Pons (tissue), 1 donor: ENCODE measurements at regions not wholly inside any gene's neighbourhood (a gene's known extent, or its start where the extent isn't known, plus 50 kb on each side); places are given as distances from the start of the nearest gene placed in this dataset.
"Not testable (repeated sequence)": the region's sequence is repeated elsewhere in the genome, so short reads cannot be mapped to it uniquely, and the experiment has no call there.

ENCODE experiments used
- DNase-seq: peaks from one replicate; pipeline ENCODE4 v3.0.0-alpha.2; 2016; ENCODE audit warnings: low spot score

DNA sequence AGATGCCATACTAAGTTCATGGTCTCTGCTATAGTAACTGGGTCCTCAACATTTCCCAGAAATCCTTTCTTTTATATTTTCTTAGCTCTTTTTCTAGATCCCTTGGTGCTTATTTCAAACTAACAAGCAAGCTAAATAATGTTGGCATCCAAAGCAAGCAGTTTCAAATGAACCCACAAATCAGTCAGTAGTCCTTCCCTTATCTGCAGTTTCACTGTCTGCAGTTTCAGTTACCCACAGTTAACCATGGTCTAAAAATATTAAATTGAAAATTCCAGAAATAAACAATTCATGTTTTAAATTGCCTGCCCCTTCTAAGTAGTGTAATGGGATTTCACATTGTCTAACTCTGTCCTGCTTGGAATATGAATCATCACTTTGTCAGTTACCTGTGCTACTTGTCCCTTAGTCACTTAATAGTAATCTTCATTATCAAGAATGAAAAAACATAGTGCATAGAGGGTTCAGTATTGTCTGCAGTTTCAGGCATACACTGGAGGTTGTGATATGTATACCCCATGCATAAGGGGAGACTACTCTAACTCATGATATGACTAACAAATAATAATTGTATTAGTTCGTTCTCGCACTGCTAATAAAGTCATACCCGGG lies 633.7 kb downstream of the MECOM start:
- no peak for DNase-seq

DNA sequence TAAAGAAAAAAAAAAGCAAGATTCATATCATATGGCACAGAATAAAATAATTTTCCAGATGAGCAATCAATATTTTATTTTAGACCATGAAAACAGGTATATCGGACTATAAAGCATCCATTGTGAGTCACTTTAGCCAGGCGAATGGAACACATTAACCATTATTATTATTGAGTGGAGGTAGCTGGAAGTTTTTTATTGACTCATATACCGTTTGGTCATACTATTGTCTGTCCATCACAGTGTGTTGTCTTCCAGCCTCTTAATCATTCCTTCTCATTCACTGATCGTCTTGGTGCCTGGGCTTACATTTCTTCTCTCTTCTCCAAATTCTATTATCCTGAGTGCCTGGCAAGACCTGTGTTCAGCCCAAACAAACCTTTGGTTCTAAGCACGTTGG lies 634.8 kb downstream of the MECOM start:
- no peak for DNase-seq

DNA sequence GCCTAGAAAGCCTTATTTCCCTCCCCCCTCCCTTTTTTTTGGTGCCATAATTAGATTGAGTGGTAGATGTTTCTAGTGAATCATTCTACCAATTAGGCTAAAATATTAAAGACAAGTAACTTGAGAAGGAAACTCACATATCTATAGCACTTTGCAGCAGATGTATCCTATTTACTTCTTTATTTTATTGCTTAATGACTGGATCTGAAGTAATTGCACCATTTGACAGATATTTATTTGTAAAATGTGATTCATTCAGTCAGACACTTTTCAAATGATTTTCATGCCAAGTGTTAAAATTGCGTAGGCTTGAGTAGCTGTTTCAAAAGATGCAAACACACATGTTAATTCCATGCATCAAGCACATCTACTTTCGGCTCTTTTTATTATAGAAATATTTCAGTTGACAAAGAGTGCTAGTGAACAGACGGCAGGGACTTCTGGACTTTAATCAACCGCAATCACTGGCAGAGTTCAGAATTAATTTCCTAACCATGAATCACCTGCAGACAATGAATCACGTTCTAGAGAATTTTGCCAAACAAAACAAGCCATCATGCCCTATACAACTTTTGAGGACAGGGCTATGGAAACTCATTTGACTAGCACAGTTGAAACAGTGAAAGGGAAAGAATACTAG lies 636.8 kb downstream of the MECOM start:
- DNase-seq = no peak

DNA sequence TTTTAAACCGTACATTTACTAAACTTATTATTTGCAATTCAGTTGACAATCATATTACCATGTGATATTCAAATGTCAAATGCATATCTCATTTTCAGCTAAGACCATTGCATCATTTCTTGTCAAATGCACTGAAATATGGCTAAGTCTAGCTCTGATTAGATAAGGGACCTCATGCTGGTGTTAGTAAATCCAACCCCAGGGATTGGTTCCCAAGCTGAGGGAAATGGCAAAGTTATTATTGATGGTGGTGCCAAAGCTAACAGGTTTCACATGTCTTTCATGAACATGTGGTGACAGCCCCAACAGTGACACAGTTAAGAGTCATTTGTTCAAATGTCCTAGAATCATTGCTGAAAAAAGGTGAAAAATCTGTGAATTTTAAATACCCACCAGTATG lies 641.1 kb downstream of the MECOM start:
- no peak for DNase-seq

DNA sequence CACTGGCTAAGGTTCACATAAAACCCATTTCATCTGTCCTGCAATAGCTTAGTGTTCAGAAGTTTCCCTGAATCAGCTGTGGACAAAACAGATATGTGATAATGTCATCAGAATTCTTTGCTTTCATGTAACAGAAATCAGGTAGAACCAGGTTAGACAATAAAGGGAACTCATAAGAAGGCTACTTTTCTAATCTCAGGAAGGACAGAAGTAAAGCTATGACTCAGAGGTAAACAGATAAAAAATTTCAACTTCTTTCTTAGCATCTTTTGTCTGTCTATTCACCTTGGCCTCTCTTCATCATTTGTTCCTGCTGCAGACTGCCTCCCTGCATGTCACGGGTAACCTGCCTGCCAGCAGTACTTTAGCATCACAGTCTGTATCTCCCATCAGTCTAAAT lies 643.1 kb downstream of the MECOM start:
- DNase-seq = no peak

DNA sequence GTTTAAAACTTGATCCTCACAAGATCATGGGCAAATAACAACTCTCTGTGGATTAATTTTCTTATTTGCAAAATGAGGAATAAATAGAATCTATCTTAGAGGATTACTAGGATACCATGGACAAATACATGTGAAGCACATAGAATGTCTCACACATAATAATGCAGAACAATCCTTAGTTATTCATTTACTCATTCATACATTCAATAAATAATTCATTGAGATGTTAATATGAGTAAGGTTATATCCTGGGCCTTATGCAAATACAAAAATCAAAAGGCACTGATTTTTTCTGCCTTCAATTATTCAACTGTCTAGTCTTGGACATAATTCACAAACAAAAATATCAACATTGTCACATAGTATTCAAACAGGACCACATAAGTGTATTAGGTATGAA lies 654.1 kb downstream of the MECOM start:
- DNase-seq = no peak

DNA sequence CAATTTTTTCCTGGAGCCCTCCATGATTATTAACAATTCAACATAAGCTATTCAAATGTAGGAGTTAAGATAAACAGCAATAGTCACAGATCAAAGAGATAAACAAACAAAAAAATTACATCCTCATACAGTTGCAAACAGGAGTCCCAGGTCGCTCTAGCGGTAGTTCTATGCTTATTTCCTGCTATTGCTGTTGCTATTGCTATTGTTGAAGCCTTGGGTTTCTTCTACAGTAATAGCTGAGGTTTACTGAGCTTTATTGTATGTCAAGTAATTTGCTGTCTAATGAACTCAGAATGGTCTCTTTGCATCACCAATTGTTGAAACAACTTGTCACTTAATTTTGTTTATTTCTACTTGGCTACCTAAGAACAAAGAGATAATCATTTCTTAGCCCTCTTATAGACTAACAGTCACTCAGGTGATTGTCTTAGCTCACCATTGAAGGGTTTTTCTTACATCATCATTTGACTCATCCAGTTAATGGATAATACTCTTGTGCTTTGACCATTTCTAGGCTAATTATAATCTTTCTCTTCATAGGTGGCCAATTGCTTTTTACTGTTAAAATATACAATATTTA lies 654.6 kb downstream of the MECOM start:
- DNase-seq = no peak

DNA sequence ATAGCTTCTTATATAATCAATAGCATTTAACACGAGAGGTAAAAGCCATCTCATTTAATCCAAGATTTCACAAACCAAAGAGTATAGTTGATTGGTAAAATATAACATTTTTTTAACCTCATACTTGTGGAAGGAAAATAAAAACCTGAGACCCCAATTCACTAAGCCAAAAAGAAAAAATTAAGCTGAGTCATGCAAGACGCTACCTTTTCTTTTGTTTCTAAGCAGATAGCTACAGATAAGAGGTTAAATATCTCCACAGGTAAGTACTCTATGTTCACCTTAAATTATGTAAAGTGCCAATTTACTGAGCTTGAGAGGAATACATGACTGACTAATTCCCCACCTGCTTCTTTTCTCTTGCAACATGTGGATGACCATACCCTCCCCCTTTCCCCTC lies 656.4 kb downstream of the MECOM start:
- DNase-seq = no peak

DNA sequence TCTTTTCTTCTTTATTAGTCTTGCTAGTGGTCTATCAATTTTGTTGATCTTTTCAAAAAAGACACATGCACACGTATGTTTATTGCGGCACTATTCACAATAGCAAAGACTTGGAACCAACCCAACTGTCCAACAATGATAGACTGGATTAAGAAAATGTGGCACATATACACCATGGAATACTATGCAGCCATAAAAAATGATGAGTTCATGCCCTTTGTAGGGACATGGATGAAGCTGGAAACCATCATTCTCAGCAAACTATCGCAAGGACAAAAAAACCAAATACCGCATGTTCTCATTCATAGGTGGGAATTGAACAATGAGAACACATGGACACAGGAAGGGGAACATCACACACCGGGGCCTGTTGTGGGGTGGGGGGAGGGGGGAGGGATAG lies 657.1 kb downstream of the MECOM start:
- DNase-seq = not testable (repeated sequence)

DNA sequence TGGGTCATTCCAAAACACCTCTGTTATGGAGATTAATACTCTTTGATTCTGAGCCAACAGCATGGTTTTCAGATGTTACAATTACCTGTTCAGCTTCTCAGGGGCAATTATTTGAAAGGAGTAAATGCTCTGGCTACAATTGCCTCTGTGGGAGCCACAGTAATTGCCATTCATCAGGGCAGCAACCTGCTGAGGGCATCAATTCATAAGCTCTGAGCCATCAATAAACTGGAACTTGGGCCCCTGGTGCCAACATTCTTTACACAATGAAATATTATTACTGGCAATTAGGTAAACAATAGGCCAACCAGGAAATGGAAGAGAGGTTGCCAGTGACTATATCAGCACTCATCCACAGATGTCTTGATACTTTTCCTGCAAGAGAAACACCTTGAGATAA lies 660.8 kb downstream of the MECOM start:
- DNase-seq = no peak

DNA sequence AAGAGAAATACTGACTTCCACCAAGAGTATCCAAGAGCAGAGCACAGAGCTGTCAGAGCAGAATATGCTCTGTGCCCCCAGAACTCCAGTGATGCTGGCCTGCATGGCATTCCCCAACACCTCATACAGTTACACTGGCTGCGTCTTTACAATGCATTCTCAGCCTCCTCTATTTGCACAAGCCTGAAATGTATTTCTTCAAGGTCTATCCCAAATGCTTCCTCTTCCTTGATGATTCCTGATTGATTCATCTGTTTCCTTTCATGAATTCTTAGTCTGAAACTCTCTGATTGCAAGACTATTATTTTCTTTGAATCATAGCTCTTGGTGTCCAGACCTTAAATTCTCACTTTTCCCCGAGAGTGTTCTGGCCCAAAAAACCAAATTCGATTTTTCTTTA lies 664.7 kb downstream of the MECOM start:
- DNase-seq = no peak

DNA sequence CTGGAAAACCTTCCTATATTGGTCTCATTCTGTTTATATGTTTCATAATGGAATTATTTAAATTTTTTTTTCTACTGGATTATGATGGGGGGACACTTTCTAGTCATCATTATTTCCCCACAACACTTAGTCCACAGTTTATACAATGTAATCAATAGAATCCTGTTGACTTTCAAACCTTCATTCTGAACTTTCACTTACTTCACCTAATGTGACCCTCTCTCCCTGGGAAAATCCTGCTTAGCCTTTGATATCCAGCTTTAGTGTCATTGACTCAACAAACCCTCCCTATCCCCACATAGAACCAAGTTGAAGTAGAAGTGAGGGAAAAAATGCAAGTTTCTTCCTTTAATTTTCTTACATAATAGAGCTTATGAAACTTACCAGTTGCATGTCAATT lies 666.0 kb downstream of the MECOM start:
- DNase-seq = no peak

DNA sequence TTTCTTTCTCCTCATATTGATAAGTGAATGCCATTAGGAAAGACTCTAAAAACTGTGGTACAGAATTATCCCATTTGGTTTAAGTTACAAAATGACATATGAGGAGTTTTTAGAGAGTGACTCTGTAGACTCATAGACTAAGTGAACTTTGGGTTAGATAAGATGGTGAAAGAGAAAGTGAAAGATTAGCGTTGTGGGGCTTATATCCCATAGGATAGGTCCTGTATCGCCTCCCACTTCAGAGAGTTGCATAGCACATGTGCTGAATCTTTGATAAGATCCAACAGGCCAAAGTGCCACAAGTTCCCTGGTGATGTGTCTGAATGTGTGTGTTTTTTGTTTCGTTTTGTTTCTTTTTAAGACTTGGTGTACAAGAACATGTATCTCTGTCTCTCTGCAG lies 666.9 kb downstream of the MECOM start:
- no peak for DNase-seq

DNA sequence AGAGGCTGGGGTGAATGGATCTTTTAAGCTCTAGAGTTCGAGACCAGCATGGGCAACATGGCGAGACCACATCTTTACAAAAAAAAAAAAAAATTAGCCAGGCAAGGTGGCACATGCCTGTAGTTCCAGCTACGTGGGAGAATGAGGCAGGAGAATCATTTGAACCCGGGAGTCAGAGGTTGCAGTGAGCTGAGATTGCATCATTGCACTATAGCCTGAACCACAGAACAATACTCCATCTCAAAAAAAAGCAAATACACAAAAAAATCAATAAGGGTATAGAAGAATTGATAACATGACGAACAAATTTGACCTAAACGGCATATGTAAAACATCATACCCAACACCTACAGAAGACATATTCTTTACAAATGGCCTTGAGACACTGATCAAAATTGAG lies 668.4 kb downstream of the MECOM start:
- DNase-seq = no peak

DNA sequence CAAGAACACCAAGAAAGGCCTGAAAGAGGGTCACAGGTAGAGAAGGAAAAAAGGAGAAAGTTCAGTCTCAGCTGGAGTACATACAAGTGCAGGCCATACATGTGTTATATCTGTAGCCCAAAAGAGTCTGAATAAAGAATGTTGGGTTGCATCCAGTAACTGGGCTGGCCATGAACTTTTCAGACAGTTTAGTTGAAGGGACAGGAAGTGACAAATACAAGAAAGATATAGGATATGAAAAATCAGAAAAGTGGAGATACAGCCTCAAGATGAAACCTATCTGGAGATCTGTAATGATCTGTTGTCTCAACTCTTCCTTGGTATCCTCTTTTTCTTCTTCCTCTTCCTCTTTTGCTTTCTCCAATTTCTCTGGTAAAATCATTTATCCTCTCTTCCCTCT lies 671.7 kb downstream of the MECOM start:
- DNase-seq = no peak

DNA sequence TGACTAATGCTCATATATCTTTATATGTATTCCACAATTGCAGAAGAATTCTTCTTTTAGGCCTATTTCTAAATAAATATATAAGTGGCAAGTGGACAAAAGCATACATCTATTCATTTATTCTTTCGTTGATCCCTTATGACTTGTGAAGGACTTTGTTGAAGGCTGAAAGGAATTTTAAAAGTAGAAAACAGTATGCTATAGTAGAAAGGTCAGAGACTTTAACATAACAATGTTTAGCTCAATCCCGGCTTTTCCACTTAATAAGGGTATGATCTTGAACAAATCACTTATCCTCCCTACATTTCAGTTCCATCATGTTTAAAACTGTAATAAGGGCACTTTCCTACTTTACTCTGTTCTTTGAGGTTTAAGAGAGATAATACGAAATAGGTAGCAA lies 672.9 kb downstream of the MECOM start:
- DNase-seq = no peak

DNA sequence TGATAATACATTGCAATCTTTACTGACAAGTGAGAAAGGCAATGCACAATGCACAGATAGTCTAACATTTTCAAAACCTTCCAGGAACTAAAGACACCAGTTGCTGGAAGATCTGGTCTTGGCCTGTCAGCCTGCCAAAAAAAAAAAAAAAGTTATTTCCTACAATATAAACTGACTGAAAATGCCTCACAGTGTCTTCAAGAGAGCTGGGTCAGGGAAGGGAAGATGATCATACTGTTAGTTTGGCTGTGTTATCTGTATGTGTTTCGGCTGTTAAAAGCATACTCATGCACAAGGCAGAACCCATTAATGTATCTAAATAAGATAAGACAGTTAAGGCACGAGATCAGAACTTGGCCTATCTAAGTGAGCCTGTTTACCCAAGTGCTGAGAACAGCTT lies 673.4 kb downstream of the MECOM start:
- DNase-seq = no peak

DNA sequence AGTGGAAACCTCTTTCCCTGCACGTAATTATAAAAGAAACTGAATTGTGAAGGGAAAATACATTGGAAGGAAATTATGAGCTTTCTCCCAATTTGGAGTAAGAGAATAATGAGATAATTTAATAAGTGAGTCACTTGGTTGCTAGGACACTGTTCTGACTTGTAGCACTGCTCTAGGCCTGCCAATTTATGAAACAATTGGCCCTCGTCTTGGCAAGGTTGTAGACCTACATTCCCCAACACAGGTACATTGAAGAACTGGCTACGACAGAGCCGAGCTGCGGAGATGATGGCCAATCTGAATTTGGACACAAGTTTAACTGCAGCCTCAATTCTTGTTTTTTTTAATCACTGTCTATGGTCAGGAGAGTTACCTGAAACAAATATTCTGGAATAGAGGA lies 674.1 kb downstream of the MECOM start:
- DNase-seq = no peak

DNA sequence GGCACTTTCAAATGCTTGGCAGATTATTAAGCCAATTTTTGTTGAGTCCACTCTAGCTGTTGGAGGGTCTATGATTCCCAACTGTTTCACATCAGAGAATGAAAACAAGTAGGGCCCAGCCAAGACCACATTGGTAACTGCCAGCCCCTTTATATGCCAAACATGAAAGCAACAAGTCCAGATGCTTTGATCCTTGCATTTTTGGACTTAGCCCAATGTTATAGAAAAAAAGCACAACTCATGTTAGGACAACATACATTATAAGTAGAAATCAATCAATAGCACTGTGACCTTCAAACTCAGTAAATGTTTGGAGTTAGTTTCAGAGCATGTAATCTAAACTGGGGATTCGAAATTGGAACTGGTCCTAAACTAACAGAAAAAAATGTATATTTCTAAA lies 674.7 kb downstream of the MECOM start:
- DNase-seq = no peak

DNA sequence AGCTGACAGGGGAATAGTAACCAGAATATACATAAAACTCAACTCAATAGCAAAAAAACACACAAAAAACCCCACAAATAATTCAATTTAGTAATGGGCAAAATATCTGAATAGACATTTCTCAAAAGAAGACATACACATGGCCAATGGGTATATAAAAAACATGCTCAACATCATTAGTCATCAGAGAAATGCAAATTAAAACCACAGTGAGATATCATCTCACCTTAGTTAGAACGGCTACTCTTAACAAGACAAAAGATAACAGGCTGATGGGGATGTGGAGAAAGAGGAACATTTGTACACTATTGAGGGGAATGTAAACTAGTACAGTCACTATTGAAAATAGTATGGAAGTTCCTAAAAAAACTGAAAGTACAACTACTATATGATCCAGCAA lies 678.6 kb downstream of the MECOM start:
- no peak for DNase-seq

DNA sequence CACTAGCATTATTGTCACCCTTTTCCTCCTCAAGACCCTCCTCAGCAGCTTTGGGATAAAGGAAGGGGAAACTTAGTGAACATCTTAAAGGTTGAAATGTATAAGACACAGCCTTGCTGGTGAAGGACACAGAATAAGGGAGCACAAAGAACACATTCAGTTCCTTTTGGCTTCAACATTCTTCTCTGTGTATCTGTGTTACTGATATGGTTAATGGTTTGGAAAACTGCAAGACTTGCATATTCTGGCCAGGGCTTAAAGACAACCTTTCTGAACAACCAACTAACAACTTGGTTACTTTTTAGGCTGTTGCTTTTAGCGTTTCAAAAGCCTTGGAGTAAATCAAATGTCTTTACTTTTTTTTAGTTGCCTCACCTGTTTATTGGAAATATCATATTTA lies 680.5 kb downstream of the MECOM start:
- DNase-seq = no peak

DNA sequence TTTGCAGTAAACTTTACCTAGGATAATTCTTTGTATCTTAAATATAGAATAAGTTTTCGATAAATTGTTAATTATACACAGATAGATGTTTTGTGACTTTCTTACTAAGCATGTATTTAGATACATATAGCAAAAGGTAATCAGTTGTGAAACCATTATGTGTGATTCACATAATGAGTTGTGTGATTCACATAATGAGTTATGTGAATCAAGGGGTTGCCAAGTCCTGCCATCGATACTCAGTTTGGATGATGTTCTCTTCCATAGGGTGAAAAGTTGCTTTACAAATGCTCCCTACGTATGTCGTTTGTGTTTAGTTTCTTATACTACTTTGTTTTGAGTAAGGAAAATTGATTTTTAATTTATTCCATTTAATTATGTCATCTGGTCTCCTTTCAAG lies 682.1 kb downstream of the MECOM start:
- DNase-seq = no peak

DNA sequence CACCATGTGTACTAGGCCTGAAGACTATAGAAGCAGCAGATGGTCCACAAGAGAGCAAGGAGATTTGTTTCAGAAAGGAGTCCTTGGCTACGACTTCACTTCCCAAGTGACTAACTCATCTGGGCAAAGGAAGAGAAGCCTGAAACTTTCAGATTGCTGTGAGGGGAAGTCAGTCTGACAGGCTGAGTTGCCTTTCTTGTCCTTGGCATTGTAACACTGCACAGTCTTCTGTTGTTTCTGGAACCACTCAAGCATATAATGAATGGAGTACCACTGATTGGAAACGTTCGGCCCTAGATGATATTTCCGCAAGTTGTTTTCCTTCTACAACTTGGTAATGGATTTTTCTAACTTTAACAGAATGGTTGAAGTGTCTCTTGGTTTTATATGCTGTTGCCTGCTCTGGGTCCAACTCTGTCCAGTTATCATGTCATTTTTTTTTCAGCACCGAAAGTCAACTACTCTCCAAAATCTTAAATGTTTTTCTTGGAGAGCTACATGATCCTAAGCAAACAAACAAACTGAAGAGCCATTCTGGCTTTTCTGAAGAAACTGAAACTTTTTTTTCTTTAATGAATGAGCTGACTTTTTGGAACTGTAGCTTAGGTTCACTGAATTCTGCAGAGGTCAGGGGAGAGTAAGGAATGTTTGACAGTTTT lies 685.7 kb downstream of the MECOM start:
- DNase-seq = peak; percentile 28

DNA sequence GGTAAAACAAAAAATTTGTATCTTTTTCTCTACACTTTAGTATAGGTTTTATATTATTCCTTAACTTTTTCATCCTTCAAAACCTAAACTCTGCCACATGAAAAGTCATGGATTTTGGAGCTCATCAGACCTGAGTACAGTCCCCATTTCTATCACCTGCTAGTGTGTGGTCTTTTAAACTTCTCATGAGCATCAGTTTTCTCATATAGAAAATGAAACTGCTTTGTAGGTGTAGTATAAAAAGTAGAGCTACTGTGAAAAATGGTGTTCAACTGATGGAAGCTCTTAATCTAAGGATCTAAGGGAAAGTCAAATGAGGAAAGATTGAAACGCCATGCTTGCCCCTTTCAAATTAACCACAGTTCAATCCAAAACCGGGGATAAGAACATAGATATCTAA lies 686.5 kb downstream of the MECOM start:
- no peak for DNase-seq
